Uterus (tissue), 3 donors: ENCODE measurements at regions not wholly inside any gene's neighbourhood (a gene's known extent, or its start where the extent isn't known, plus 50 kb on each side); places are given as distances from the start of the nearest gene placed in this dataset.
"Not testable (repeated sequence)": the region's sequence is repeated elsewhere in the genome, so short reads cannot be mapped to it uniquely, and the experiment has no call there.

Experiments
- DNase-seq, 2 donors: peaks; one replicate each; pipeline ENCODE4 v3.0.0-alpha.2; 2019 to 2020
- H3K27ac ChIP-seq, 2 donors: fragments of 200-600 bp; sonication (generic); 1 replicate in 1 of 2; 2 replicates in 1 of 2; pipeline ENCODE4 v1.5.1; 2016 to 2018
- H3K27me3 ChIP-seq, 2 donors: fragments of 200-600 bp; sonication (generic); one replicate each; pipeline ENCODE4 v1.5.1; 2018 to 2019; ENCODE audit warnings: control low read depth in 1 of 2
- H3K36me3 ChIP-seq, 2 donors: fragments of 200-600 bp; sonication (generic); one replicate each; pipeline ENCODE4 v1.5.1; 2019; ENCODE audit warnings: control low read depth in 1 of 2
- H3K4me1 ChIP-seq, 2 donors: fragments of 200-600 bp; sonication (generic); one replicate each; pipeline ENCODE4 v1.5.1; 2018 to 2019; ENCODE audit warnings: control low read depth in 1 of 2
- H3K4me3 ChIP-seq, 2 donors: fragments of 200-600 bp; sonication (generic); 1 replicate in 1 of 2; 2 replicates in 1 of 2; pipeline ENCODE4 v1.5.1; 2018 to 2019; ENCODE audit warnings: mild to moderate bottlenecking in 1 of 2
- H3K9me3 ChIP-seq, 2 donors: fragments of 200-600 bp; sonication (generic); one replicate each; pipeline ENCODE4 v1.5.1; 2019; ENCODE audit warnings: control low read depth in 1 of 2
- POLR2A ChIP-seq, 2 donors: fragments of 450-650 bp; IDR thresholded peaks; one replicate each; pipeline ENCODE4 v1.6.1; 2016; ENCODE audit warnings: antibody characterized with exemption in 2 of 2, mild to moderate bottlenecking in 1 of 2, moderate library complexity in 1 of 2
- intact Hi-C: fragments of 100-400 bp; cut with DNase I; formaldehyde crosslinking; loops from one replicate; pipeline ENCODE4 v1.15.1; 2023; ENCODE audit warnings: low total_unique reads
- TF ChIP-seq, protein P1 (sequence below), 4 experiments: fragments of 200-600 bp in 2 of 4; fragments of 450-650 bp in 2 of 4; sonication (generic) in 2 of 4; IDR thresholded peaks; one replicate each; pipeline ENCODE4 v1.5.1; 2016 to 2019; ENCODE audit warnings: antibody characterized with exemption in 4 of 4, mild to moderate bottlenecking in 2 of 4, moderate library complexity in 1 of 4
- donor health status: DM: yes; HTN: yes; CAD: no.

DNA sequence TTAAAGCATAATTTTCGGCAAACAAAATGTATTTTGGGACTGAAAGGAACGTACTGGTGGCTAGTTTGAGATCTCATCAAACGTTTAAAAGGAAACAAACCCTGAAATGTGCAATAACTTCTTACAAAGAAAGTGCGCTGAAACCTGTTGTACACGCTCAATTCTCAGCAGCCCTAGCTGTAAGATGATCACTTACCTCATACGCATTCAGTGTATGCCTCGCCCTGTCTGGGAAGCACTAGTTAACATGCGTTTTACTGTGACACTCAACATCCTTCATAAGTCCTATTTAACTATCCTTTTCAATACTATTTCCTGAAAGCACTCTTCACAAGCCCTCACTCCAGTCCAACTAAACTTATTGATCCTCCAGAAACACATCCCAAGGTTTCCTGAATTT is 485.0 kb upstream of the EDIL3 start:
- TF ChIP-seq POLR2A (IDR thresholded peaks at IDR 0.05): no peak
- TF ChIP-seq, protein P1, sequence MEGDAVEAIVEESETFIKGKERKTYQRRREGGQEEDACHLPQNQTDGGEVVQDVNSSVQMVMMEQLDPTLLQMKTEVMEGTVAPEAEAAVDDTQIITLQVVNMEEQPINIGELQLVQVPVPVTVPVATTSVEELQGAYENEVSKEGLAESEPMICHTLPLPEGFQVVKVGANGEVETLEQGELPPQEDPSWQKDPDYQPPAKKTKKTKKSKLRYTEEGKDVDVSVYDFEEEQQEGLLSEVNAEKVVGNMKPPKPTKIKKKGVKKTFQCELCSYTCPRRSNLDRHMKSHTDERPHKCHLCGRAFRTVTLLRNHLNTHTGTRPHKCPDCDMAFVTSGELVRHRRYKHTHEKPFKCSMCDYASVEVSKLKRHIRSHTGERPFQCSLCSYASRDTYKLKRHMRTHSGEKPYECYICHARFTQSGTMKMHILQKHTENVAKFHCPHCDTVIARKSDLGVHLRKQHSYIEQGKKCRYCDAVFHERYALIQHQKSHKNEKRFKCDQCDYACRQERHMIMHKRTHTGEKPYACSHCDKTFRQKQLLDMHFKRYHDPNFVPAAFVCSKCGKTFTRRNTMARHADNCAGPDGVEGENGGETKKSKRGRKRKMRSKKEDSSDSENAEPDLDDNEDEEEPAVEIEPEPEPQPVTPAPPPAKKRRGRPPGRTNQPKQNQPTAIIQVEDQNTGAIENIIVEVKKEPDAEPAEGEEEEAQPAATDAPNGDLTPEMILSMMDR (IDR thresholded peaks at IDR 0.05): no peak
- Histone ChIP-seq H3K27ac (no peak overlapping the region), H3K4me1 (no peaks in the 10 kb centered on the region), H3K9me3 (no peaks in the 10 kb centered on the region), H3K36me3 (no peaks in the 10 kb centered on the region), H3K4me3 (no peak overlapping the region), H3K27me3 (no peaks in the 10 kb centered on the region)
- no peak for DNase-seq
- intact Hi-C loops: no loop called here

DNA sequence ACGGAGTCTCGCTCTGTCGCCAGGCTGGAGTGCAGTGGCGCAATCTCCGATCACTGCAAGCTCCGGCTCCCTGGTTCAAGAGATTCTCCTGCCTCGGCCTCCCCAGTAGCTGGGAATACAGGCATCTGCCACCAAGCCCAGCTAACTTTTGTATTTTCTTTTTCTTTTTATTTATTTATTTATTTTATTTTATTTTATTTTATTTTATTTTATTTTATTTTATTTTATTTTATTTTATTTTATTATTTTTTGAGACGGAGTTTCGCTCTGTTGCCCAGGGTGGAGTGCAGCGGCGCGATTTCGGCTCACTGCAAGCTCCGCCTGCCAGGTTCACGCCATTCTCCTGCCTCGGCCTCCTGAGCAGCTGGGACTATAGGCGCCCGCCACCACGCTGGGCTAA is 479.3 kb upstream of the EDIL3 start:
- H3K4me1 ChIP-seq, DNase-seq, H3K4me3 ChIP-seq, H3K36me3 ChIP-seq, intact Hi-C loops, H3K27ac ChIP-seq, H3K9me3 ChIP-seq, H3K27me3 ChIP-seq: not testable (repeated sequence)

DNA sequence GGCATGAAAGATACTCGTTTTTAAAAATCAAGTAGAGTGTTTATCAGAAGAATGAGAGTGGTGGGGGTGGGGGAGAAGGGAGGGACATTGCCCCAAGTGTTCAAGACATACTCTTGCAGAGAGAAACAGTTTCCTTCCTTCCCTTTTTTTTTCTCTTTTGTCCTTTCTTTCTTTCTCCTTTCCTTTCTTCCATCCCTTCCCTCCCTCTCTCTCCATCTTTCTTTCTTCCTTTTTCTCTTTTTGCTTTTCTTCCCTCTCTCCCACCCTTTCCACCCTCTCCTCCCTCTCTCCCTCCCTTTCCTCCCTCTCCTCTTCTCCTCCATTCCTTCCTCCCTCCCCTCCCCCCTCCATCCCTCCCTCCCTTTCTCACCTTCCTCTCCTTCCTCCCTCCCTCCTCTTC is 478.3 kb upstream of the EDIL3 start:
- H3K4me1 ChIP-seq: no peaks in the 10 kb centered on the region
- H3K9me3 ChIP-seq: no peaks in the 10 kb centered on the region
- intact Hi-C loops: no loop called here
- TF ChIP-seq, protein P1 (IDR thresholded peaks at IDR 0.05): no peak
- no peak for TF ChIP-seq POLR2A (IDR thresholded peaks at IDR 0.05)
- H3K36me3 ChIP-seq: no peaks in the 10 kb centered on the region
- no peaks in the 10 kb centered on the region for H3K27me3 ChIP-seq
- H3K4me3 ChIP-seq: no peak overlapping the region
- DNase-seq: no peak
- H3K27ac ChIP-seq: no peak overlapping the region

DNA sequence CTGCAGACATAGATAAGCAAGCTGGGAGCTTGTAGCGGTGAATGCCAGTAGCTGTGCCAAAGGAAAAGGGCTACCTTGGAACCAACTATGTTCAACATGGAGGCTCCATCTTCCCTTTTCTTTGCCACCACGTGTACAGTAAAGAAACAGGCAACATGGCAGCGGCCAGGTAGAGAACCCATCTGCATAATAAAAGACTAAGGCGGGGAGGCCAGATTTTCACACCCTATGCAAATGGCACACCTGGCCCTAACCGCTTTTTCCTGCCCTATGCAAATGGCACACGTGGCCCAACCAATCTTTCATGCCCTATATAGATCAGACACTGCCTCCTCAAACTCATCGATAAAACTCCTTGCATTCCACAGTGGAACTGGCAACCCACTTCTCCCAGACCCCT is 477.5 kb upstream of the EDIL3 start:
- intact Hi-C loops: no loop called here
- no peak overlapping the region for H3K27ac ChIP-seq
- H3K27me3 ChIP-seq: no peaks in the 10 kb centered on the region
- H3K9me3 ChIP-seq: no peaks in the 10 kb centered on the region
- DNase-seq: no peak
- no peaks in the 10 kb centered on the region for H3K4me1 ChIP-seq
- no peaks in the 10 kb centered on the region for H3K36me3 ChIP-seq
- no peak for TF ChIP-seq POLR2A (IDR thresholded peaks at IDR 0.05)
- H3K4me3 ChIP-seq: no peak overlapping the region

DNA sequence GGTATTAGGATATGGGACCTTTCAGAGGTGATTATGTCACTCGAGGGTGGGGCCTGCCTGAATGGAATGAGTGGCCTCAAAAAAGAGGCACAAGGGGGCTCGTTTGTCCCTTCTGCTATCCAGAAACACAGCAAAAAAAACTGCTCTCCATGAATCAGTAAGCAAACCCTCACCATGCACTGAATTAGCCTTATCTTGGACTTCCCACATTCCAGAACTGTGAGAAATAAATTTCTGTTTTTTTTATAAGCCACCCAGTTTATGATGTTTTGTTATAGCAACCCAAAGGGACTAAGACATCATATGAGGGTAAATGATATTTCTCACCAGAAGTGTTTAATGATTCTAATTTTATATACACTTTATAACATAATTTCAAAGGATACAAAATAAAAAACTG is 476.6 kb upstream of the EDIL3 start:
- no peaks in the 10 kb centered on the region for H3K27me3 ChIP-seq
- no peaks in the 10 kb centered on the region for H3K9me3 ChIP-seq
- no peak overlapping the region for H3K4me3 ChIP-seq
- no peaks in the 10 kb centered on the region for H3K36me3 ChIP-seq
- H3K4me1 ChIP-seq: no peaks in the 10 kb centered on the region
- TF ChIP-seq, protein P1 (IDR thresholded peaks at IDR 0.05): no peak
- TF ChIP-seq POLR2A (IDR thresholded peaks at IDR 0.05): no peak
- intact Hi-C loops: no loop called here
- H3K27ac ChIP-seq: no peak overlapping the region
- no peak for DNase-seq

DNA sequence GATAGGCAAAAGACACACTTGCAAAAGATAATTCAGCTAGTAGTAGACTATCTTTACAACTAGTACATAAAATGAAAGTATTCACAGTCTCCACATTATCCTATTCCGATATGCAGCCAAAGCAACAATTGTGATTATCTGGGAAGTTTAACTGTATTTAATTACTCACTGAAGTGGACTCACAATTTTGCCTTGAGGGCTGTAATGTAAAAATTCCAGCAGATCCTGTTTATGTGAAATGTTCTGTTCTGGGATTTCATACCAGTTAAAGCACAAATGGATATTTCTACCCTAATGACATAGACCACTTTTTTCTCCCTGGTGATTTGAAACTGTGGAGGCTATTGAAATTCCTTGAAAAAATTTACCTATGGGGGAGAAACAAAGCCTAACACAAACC is 474.4 kb upstream of the EDIL3 start:
- Histone ChIP-seq H3K4me3 (no peak overlapping the region), H3K36me3 (no peaks in the 10 kb centered on the region), H3K4me1 (no peaks in the 10 kb centered on the region), H3K27me3 (no peaks in the 10 kb centered on the region), H3K27ac (no peak overlapping the region), H3K9me3 (no peaks in the 10 kb centered on the region)
- TF ChIP-seq POLR2A (IDR thresholded peaks at IDR 0.05): no peak
- TF ChIP-seq, protein P1 (IDR thresholded peaks at IDR 0.05): no peak
- intact Hi-C loops: no loop called here
- no peak for DNase-seq
